NCI-H1048 (cell line): ENCODE measurements at regions not wholly inside any gene's neighbourhood (a gene's known extent, or its start where the extent isn't known, plus 50 kb on each side); places are given as distances from the start of the nearest gene placed in this dataset.

Experiments
- DNase-seq: peaks from one replicate; lab custom pipeline; 2025; lab: John Stamatoyannopoulos, UW

- DNase-seq = no peak
These were observed 305.1 kb downstream of the MAP2K6 start for GRCh38 chr17:69719474-69720048.

- DNase-seq = no peak
These were observed 308.0 kb downstream of the MAP2K6 start for GRCh38 chr17:69722518-69722917.

- DNase-seq = no peak
These were observed 308.8 kb downstream of the MAP2K6 start for GRCh38 chr17:69723316-69723715.

GRCh38 chr17:69723741-69724140 lies 309.2 kb downstream of the MAP2K6 start:
- DNase-seq = no peak

- DNase-seq = no peak
These were observed 309.7 kb downstream of the MAP2K6 start for GRCh38 chr17:69724238-69724637.

- DNase-seq = no peak
These were observed 310.6 kb downstream of the MAP2K6 start for GRCh38 chr17:69725146-69725545.

DNA sequence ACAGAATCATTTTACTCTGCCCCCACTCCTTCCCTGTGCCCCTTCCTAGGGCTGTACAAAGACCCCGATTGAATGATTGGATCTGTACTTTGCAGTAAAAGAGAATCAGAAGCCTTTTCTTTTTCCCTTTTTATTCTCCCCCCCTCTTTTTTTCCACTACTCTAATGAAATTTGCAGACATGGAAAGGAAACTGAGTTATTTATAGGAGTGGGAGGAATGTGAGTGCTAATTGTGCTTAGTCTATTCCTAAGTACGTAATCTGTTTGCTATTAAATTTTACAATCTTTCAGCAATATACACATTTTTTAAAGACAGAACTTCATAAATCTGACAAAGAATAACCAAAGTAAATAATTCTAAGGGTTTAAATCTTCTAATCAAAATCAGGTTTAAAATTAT lies 314.3 kb downstream of the MAP2K6 start:
- no peak for DNase-seq

- no peak for DNase-seq
These were observed 315.4 kb downstream of the MAP2K6 start for GRCh38 chr17:69729944-69730343.

GRCh38 chr17:69732272-69732918 lies 317.9 kb downstream of the MAP2K6 start:
- DNase-seq = no peak

- no peak for DNase-seq
These were observed 318.9 kb downstream of the MAP2K6 start for GRCh38 chr17:69733171-69734012.

DNA sequence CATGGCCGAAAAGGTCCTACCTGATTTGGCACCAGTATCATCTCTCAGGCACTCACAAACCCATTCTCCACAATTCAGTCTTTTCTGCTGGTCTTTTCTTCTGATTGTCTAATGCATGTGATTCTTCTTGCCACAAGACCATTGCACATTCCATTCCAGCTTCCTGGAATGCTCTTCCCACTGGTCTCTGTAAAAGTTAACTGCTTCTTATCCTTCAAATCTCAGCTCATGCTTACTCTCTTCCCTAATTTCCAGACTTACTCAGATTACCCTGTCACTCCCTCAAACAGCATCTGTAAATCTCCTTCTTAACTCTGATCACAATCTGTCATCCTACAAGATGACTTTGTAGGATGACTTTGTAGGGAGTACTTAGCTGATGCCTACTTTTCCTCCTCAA lies 320.2 kb downstream of the MAP2K6 start:
- DNase-seq = no peak

DNA sequence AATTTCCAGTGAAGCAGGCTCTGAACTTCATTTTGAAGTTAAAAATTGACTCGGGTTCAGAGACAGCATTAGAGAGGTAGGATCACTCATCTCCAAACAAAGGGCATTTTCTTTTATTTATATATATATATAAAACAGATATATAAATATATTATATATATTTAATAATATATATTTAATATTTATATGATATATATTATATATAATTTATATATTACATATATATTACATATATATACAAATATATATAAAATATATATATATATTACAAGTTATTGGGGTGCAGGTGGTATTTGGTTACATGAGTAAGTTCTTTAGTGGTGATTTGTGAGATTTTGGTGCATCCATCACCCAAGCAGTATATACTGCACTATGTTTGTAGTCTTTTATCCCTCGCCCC lies 320.8 kb downstream of the MAP2K6 start:
- no peak for DNase-seq

DNA sequence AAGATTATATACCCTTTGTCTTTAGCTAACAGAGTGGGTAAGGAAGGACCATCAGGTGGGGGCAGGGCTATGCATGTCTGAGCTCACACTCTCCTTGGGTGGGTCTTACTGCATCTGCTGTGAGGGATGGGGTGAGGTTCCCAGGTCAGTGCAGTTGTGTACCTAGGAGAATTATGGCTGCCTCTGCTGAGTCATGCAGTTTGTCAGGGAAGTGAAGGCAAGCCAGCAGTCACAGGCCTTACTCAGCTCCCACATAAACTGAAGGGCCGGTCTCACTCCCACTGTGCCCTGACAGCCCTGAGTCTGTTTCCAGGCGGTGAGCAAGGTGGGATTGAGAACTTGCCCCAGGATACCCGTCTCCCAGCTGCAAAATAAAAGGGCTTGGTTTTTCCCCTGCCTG lies 328.6 kb downstream of the MAP2K6 start:
- DNase-seq = no peak

GRCh38 chr17:69744512-69745070 lies 330.1 kb downstream of the MAP2K6 start:
- no peak for DNase-seq

- no peak for DNase-seq
These were observed 325.1 kb upstream of the KCNJ16 start for GRCh38 chr17:69749911-69750310.

GRCh38 chr17:69757688-69758430 lies 317.2 kb upstream of the KCNJ16 start:
- DNase-seq = no peak

GRCh38 chr17:69760562-69760961 lies 314.5 kb upstream of the KCNJ16 start:
- DNase-seq = no peak

DNA sequence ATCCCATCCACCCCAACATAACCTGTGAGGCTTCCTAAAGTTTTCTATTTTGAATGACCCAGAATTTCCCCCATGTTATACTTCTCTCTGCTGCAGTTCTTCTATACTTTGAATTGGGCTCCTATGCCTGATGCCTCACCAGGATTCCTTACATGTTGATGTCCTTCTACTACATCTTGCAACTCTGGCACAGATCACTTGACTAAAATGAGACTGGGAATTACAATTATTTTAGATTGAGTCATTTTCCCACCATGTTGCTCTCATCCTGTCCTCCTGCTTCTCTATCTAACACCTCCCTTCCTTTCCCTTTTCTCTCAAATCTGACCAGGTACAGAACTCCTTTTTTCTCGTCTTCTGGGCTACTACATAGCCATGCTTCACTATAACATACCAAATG lies 314.0 kb upstream of the KCNJ16 start:
- no peak for DNase-seq

DNA sequence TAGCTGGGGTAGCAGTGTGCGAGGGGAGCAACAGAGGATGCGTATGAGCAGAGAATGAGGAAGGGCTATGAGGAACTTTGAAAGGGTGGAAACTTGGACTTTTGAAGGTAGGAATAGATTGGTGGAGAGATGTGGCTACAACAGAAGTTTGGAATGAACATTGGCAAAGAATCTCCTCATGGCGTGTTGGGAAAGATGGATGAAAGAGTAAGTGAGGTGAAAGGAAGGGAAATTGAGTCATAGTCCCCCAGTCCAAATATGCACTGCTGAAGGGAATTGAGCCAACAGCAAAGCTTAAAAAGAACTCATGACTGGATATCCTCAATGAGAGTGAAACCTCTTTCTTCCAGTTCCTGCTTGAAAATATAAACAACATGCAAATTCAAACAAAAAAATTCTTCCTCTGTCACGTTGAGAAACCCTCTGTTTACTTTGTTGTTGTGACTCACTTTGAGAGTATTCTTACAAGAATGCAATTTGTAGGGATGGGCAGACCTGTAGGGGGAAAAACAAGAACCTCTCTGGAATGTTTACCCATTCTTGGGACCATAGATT lies 313.2 kb upstream of the KCNJ16 start:
- DNase-seq = no peak

DNA sequence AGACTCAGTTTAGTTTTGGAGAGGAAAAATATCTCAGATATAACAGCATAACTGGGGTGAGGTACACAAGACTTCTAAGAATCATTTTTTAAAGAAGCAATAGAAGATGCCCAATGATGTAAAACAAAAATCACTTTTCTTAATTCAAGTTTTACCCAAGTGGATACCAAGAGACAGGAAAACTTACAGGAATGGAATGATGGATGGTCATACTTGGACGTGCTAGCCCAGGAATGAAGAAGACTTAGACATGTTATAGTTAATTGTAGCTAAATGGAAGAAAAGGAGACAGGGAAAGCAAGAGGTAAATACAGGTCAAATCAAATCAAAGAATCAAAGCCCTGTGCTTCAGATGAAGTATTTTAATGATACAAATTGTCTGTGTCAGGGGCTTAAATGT lies 312.7 kb upstream of the KCNJ16 start:
- no peak for DNase-seq

GRCh38 chr17:69762766-69763165 lies 312.3 kb upstream of the KCNJ16 start:
- DNase-seq = no peak

- no peak for DNase-seq
These were observed 311.5 kb upstream of the KCNJ16 start for GRCh38 chr17:69763503-69763902.
